NB4 (cell line): ENCODE measurements at regions not wholly inside any gene's neighbourhood (a gene's known extent, or its start where the extent isn't known, plus 50 kb on each side); places are given as distances from the start of the nearest gene placed in this dataset.

ENCODE experiments used
- POLR2A ChIP-seq: IDR thresholded peaks from 2 replicates; pipeline ENCODE4 v1.6.1; 2011; ENCODE audit warnings: mild to moderate bottlenecking; ENCODE audit not compliant: insufficient read length; ENCODE audit errors: extremely low read depth
- TF ChIP-seq, protein P1 (sequence below): IDR thresholded peaks from one replicate; pipeline ENCODE4 v1.5.1; 2012; ENCODE audit warnings: low read depth, low read length

DNA sequence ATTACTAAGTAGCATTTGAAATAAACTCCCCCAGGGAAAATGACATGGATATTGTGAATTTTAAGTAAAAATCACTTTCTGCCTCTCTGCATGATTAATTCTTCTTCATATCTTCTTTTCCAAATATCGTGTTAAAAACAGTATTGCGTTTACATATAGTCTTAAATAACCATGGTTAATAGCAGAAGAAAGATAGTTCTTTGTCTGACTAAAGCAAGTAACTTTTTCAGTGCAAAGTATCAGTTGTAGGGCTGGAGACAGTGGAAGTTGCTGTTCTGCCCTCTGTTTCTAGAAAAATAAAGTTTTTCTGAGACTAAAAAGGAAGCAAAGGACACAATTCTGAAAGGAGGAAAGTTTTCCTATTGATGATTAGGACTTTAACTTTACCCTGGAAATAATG, 330.2 kb downstream of the NDFIP2 start:
- TF ChIP-seq, protein P1, sequence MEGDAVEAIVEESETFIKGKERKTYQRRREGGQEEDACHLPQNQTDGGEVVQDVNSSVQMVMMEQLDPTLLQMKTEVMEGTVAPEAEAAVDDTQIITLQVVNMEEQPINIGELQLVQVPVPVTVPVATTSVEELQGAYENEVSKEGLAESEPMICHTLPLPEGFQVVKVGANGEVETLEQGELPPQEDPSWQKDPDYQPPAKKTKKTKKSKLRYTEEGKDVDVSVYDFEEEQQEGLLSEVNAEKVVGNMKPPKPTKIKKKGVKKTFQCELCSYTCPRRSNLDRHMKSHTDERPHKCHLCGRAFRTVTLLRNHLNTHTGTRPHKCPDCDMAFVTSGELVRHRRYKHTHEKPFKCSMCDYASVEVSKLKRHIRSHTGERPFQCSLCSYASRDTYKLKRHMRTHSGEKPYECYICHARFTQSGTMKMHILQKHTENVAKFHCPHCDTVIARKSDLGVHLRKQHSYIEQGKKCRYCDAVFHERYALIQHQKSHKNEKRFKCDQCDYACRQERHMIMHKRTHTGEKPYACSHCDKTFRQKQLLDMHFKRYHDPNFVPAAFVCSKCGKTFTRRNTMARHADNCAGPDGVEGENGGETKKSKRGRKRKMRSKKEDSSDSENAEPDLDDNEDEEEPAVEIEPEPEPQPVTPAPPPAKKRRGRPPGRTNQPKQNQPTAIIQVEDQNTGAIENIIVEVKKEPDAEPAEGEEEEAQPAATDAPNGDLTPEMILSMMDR = no peak
- no peak for TF ChIP-seq POLR2A
